ENCODE measurements at regions not wholly inside any gene's neighbourhood (a gene's known extent, or its start where the extent isn't known, plus 50 kb on each side); places are given as distances from the start of the nearest gene placed in this dataset.
A peak's percentile ranks its signal among the peaks of the same experiment; 100 is the strongest.

DNA sequence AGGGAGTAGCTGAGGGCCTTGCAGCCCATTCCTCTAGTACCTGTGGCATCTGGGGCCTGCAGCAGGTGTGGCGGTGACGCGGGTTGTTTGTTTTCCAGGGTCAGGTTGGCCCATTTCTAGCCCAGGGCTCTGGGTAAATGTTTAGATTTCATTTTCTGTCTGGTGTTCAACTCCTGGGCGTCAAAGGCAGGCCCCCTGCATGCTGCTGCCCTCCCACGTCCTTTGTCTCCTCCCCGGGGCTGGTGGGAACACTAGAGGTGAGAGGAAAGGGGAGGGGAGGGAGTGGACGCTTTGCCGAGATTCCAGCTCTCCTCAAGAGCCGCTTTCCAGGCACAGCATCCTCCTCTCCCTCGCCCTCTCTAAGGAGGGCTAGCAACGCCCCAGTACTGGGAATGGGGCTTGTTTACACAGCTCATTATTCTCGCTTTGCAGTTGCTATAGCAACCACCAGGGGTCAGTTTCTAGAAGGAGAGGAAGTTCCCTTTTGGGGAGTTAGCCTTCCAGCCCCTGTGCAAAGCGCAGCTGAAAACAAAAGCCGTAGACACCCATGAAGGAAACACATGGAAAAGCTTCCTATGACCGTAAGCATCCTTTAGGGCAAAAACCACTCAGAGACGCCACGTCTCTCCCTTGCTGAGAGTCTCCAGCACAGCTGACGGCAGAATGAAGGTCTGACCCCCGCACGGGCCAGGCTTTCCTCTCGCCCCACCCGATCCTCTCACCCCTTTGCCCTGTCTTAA is 170.6 kb downstream of the LY86 start:
- TF ChIP-seq CTCF (IDR thresholded peaks at IDR 0.05) (peak; percentile 42 to 72 (median 54)), POLR2A (IDR thresholded peaks at IDR 0.05) (no peak)

All from heart left ventricle (tissue), 13 donors.